Gastrocnemius medialis (tissue), 4 donors: ENCODE measurements at regions not wholly inside any gene's neighbourhood (a gene's known extent, or its start where the extent isn't known, plus 50 kb on each side); places are given as distances from the start of the nearest gene placed in this dataset.

ENCODE experiments used
- ATAC-seq, 2 donors: fragments of 150-250 bp; one replicate each; pipeline ENCODE4 v1.9.1; 2016
- DNase-seq, 2 donors: peaks; one replicate each; pipeline ENCODE4 v3.0.0-alpha.2; 2019
- H3K27ac ChIP-seq, 4 donors: fragments of 200-600 bp; sonication (generic); 1 replicate in 1 of 4; 2 replicates in 3 of 4; pipeline ENCODE4 v1.5.1; 2016 to 2018; ENCODE audit warnings: mild to moderate bottlenecking in 2 of 4, moderate library complexity in 1 of 4
- H3K27me3 ChIP-seq, 3 donors: fragments of 200-600 bp; sonication (generic) in 2 of 3; 1 replicate in 1 of 3; 2 replicates in 2 of 3; pipeline versions ENCODE4 v1.5.1 to v1.6.0; 2016 to 2019; ENCODE audit warnings: mild to moderate bottlenecking in 1 of 3, moderate library complexity in 1 of 3
- H3K36me3 ChIP-seq, 2 donors: fragments of 200-600 bp; sonication (generic) in 1 of 2; one replicate each; pipeline ENCODE4 v1.5.1; 2017 to 2018
- H3K4me1 ChIP-seq, 2 donors: fragments of 200-600 bp; sonication (generic) in 1 of 2; one replicate each; pipeline ENCODE4 v1.5.1; 2016 to 2017; ENCODE audit warnings: mild to moderate bottlenecking in 2 of 2
- H3K4me3 ChIP-seq, 4 donors: fragments of 200-600 bp; sonication (generic) in 3 of 4; 1 replicate in 1 of 4; 2 replicates in 3 of 4; pipeline ENCODE4 v1.5.1; 2016 to 2019; ENCODE audit warnings: mild to moderate bottlenecking in 2 of 4
- H3K9me3 ChIP-seq, 3 donors: fragments of 200-600 bp; sonication (generic) in 2 of 3; 1 replicate in 1 of 3; 2 replicates in 2 of 3; pipeline ENCODE4 v1.5.1; 2016 to 2019
- POLR2A ChIP-seq, 2 donors: fragments of 450-650 bp; IDR thresholded peaks; one replicate each; pipeline ENCODE4 v1.6.1; 2017; ENCODE audit warnings: antibody characterized with exemption in 2 of 2, mild to moderate bottlenecking in 2 of 2, moderate library complexity in 2 of 2
- in situ Hi-C, 4 donors: fragments of 200-750 bp; cut with MboI; loops; one replicate each; pipeline versions ENCODE4 v1.15.0 to v1.8.0; 2017; ENCODE audit warnings: low sequenced_read_pairs in 4 of 4
- intact Hi-C: fragments of 100-400 bp; cut with DNase I; formaldehyde crosslinking; loops from one replicate; pipeline ENCODE4 v1.15.1; 2023; ENCODE audit warnings: low total_unique reads
- TF ChIP-seq, protein P1 (sequence below), 5 experiments: fragments of 450-650 bp in 3 of 5; fragments of 200-600 bp in 2 of 5; sonication (generic) in 2 of 5; IDR thresholded peaks in 4 of 5; conservative IDR thresholded peaks in 1 of 5; 1 replicate in 4 of 5; 2 replicates in 1 of 5; pipeline ENCODE4 v1.5.1; 2016 to 2019; ENCODE audit warnings: antibody characterized with exemption in 5 of 5, mild to moderate bottlenecking in 3 of 5, moderate library complexity in 3 of 5

DNA sequence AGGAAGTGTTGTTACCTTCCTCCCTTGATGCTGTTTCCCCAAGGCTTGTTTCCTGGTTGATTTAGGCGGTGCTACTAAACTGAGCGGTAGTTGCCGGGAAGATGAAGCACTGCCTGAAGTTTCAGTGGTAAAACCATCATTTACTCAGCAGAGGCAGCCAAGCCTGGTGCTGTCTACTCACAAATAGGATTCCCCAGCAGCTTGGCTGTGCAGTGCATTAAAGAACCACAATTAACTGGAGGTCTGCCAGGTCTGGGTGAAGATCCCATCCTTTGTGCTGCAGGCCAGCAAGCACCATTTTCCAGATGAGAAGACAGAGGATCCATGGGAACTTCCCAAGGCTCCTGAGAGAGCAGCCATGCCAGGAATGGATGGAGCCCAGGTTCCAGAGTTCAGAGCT is 231.9 kb upstream of the E2F8 start:
- intact Hi-C loops (loop anchor here (2.0 kb wide), 1 partner anchor 78 kb away; no protein-coding TSS in a partner anchor), in situ Hi-C loops (no loop called here)
- DNase-seq = no peak
- TF ChIP-seq, protein P1, sequence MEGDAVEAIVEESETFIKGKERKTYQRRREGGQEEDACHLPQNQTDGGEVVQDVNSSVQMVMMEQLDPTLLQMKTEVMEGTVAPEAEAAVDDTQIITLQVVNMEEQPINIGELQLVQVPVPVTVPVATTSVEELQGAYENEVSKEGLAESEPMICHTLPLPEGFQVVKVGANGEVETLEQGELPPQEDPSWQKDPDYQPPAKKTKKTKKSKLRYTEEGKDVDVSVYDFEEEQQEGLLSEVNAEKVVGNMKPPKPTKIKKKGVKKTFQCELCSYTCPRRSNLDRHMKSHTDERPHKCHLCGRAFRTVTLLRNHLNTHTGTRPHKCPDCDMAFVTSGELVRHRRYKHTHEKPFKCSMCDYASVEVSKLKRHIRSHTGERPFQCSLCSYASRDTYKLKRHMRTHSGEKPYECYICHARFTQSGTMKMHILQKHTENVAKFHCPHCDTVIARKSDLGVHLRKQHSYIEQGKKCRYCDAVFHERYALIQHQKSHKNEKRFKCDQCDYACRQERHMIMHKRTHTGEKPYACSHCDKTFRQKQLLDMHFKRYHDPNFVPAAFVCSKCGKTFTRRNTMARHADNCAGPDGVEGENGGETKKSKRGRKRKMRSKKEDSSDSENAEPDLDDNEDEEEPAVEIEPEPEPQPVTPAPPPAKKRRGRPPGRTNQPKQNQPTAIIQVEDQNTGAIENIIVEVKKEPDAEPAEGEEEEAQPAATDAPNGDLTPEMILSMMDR (IDR thresholded peaks at IDR 0.05 in 4 of 5, conservative IDR thresholded peaks at IDR 0.05 in 1 of 5) = no peak
- no peak for TF ChIP-seq POLR2A (IDR thresholded peaks at IDR 0.05)
- Histone ChIP-seq H3K27me3 (peaks cover 0 to 5% (median 0%) of the 10 kb centered on the region in 3 donors), H3K4me1 (no peaks in the 10 kb centered on the region), H3K4me3 (no peak overlapping the region), H3K27ac (no peak overlapping the region), H3K36me3 (no peaks in the 10 kb centered on the region), H3K9me3 (no peaks in the 10 kb centered on the region)
- ATAC-seq = no peak

GRCh38 chr11:19467904-19468303 is 227.2 kb upstream of the E2F8 start:
- in situ Hi-C loops = no loop called here
- intact Hi-C loops = no loop called here

DNA sequence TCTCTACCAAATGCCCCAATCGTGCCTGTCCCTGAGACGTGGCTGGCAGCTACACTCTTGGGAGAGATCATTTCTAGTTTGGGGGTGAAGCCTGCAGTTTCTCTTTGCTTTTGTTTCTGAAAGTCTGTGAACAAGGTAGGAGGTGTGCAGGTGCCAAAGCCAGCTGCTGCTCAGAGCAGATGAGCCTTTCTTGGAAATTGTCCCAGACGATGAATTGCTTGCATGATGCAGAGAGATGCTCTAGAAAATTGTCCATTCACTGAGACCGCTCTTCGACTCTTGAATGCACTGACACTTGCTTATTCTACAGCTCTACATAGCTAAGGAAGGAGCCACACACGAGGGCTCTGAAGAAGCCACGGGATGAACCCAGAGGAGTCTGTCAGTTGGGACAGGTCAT is 225.6 kb upstream of the E2F8 start:
- no peak for ATAC-seq
- H3K9me3 ChIP-seq = no peaks in the 10 kb centered on the region

More at GRCh38 chr11:19467904-19468303, 227.2 kb upstream of the E2F8 start:
- H3K27ac ChIP-seq = no peak overlapping the region
- DNase-seq = no peak
- ATAC-seq = no peak
- TF ChIP-seq POLR2A (IDR thresholded peaks at IDR 0.05) = no peak
- TF ChIP-seq, protein P1 (IDR thresholded peaks at IDR 0.05 in 4 of 5, conservative IDR thresholded peaks at IDR 0.05 in 1 of 5) = no peak
- H3K36me3 ChIP-seq = no peaks in the 10 kb centered on the region
- no peak overlapping the region for H3K4me3 ChIP-seq
- no peaks in the 10 kb centered on the region for H3K9me3 ChIP-seq
- no peaks in the 10 kb centered on the region for H3K27me3 ChIP-seq
- H3K4me1 ChIP-seq = no peaks in the 10 kb centered on the region

GRCh38 chr11:19463976-19464375 is 223.2 kb upstream of the E2F8 start:
- H3K36me3 ChIP-seq = no peaks in the 10 kb centered on the region
- H3K9me3 ChIP-seq = no peaks in the 10 kb centered on the region
- intact Hi-C loops (no loop called here), in situ Hi-C loops (no loop called here)
- TF ChIP-seq, protein P1 (IDR thresholded peaks at IDR 0.05 in 4 of 5, conservative IDR thresholded peaks at IDR 0.05 in 1 of 5) = no peak
- no peak for TF ChIP-seq POLR2A (IDR thresholded peaks at IDR 0.05)
- DNase-seq (no peak), ATAC-seq (no peak)
- no peak overlapping the region for H3K27ac ChIP-seq
- H3K27me3 ChIP-seq = no peaks in the 10 kb centered on the region
- peaks cover 0 to 8% of the 10 kb centered on the region in 2 donors for H3K4me1 ChIP-seq
- no peak overlapping the region for H3K4me3 ChIP-seq

More for the DNA sequence above, 225.6 kb upstream of the E2F8 start:
- no peak for DNase-seq
- Histone ChIP-seq H3K4me3 (no peak overlapping the region), H3K4me1 (peaks cover 0 to 3% of the 10 kb centered on the region in 2 donors), H3K36me3 (no peaks in the 10 kb centered on the region), H3K27ac (no peak overlapping the region), H3K27me3 (no peaks in the 10 kb centered on the region)
- TF ChIP-seq POLR2A (IDR thresholded peaks at IDR 0.05) = no peak
- in situ Hi-C loops (no loop called here), intact Hi-C loops (no loop called here)

DNA sequence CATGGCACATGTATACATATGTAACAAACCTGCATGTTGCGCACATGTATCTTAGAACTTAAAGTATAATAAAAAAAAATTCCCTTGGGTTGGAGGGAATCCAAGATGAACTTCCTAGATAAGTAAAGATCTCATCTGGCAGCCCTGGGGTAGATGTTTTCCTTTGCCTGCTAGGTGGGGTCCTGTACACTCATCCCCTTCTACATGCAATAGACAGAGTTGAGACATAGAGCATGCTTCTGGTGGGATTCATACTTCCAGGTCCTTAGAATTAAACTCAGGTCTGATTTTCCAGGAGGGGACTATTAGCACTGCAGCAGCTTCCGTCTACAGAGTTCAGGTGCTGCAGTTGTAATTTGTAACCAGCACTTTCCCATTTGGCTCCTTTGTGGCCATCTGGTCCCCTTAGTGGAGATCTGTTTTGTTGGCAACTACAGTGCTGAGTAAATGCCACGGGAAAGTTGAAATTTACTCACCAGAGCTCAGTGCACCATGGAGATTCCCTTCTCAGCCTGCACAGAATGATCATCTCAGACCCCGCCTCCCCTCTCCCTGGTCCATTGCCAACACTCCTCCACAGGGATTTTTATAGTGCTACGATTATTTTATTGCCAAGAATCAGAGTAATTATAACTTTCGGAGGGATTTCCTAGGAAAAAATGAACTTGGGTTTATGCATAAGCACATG is 220.1 kb upstream of the E2F8 start:
- H3K36me3 ChIP-seq = no peaks in the 10 kb centered on the region
- no peak overlapping the region for H3K4me3 ChIP-seq
- TF ChIP-seq, protein P1 (IDR thresholded peaks at IDR 0.05 in 4 of 5, conservative IDR thresholded peaks at IDR 0.05 in 1 of 5) = no peak
- TF ChIP-seq POLR2A (IDR thresholded peaks at IDR 0.05) = no peak
- H3K27me3 ChIP-seq = no peaks in the 10 kb centered on the region
- DNase-seq = no peak
- intact Hi-C loops (no loop called here), in situ Hi-C loops (no loop called here)
- no peak for ATAC-seq
- H3K9me3 ChIP-seq = no peaks in the 10 kb centered on the region
- no peak overlapping the region for H3K27ac ChIP-seq
- peaks cover 0 to 8% of the 10 kb centered on the region in 2 donors for H3K4me1 ChIP-seq
